ENCODE measurements at regions not wholly inside any gene's neighbourhood (a gene's known extent, or its start where the extent isn't known, plus 50 kb on each side); places are given as distances from the start of the nearest gene placed in this dataset.

DNA sequence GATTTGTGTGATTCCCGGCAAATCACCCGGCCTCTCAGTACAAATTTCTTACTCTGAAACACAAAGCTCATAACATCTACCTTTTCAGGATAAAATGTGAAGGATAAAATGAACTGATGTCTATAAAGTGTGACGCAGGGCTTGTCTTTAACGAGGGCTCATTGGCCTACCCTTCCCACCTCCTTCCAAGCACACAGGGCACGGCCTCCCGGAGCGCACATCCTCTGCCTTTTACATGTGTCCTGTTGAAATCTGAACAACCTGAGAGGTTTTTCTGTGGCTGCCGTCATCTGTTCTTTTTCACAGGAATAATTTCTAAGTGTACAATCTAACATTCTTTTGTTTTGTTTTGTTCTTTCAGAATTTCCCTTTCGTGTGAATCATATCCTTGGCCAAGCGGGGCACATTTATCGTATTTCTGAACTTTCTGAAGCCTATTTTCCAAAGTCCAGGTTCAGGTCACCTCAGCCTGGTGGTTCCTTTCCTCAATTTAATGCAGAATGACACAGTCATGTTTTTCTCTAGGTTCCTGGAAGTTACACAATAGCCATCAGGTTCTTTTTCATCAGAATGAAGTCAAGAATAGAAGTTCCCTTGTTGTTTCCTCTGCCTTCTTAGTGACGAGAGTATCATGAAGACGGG, 53.1 kb upstream of the SPRY1 start:
- H3K36me3 Mint-ChIP-seq (ENCODE audit: insufficient read depth, unreplicated experiment), result no peaks in the 10 kb centered on the region
- no peaks in the 10 kb centered on the region for H3K9me3 Mint-ChIP-seq (ENCODE audit: unreplicated experiment)
- H3K27me3 Mint-ChIP-seq (ENCODE audit: insufficient read depth, unreplicated experiment), result no peaks in the 10 kb centered on the region
- TF ChIP-seq CTCF (IDR thresholded peaks at IDR 0.05; ENCODE audit: unreplicated experiment), result no peak
- no peak for DNase-seq (ENCODE audit: unreplicated experiment)
- no TSS peak for BruUV-seq (replicated peaks)
- H3K27ac Mint-ChIP-seq (ENCODE audit: low read depth, unreplicated experiment), result no peak overlapping the region
- H3K4me1 Mint-ChIP-seq (ENCODE audit: insufficient read depth, unreplicated experiment), result peaks cover 16% of the 10 kb centered on the region
- H3K4me3 Mint-ChIP-seq (ENCODE audit: unreplicated experiment), result no peak overlapping the region
- intact Hi-C loops (cut with micrococcal nuclease), result no loop called here
- ChIA-PET POLR2A (interaction anchor here (0.9 kb wide), 1 partner anchor 105 kb away, joined by 4 read pairs; no protein-coding TSS in a partner anchor), CTCF (no interaction called here)

- no peak for TF ChIP-seq CTCF (IDR thresholded peaks at IDR 0.05; ENCODE audit: unreplicated experiment)
- intact Hi-C loops (cut with micrococcal nuclease), result no loop called here
- ChIA-PET CTCF (interaction anchor here (0.7 to 1.4 kb wide), 4 partner anchors 10 to 1772 kb away, joined by 3 to 4 read pairs (median 3); no protein-coding TSS in a partner anchor), POLR2A (interaction anchor here (1.3 kb wide), 1 partner anchor 97 kb away, joined by 4 read pairs; no protein-coding TSS in a partner anchor)
- Mint-ChIP-seq H3K36me3 (ENCODE audit: insufficient read depth, unreplicated experiment) (no peaks in the 10 kb centered on the region), H3K27ac (ENCODE audit: low read depth, unreplicated experiment) (no peak overlapping the region), H3K9me3 (ENCODE audit: unreplicated experiment) (no peaks in the 10 kb centered on the region), H3K4me3 (ENCODE audit: unreplicated experiment) (no peak overlapping the region), H3K27me3 (ENCODE audit: insufficient read depth, unreplicated experiment) (no peaks in the 10 kb centered on the region), H3K4me1 (ENCODE audit: insufficient read depth, unreplicated experiment) (peaks cover 12% of the 10 kb centered on the region)
- no peak for DNase-seq (ENCODE audit: unreplicated experiment)
- BruUV-seq (replicated peaks), result no TSS peak
These were observed 51.3 kb upstream of the SPRY1 start for GRCh38 chr4:123345137-123345934.

DNA sequence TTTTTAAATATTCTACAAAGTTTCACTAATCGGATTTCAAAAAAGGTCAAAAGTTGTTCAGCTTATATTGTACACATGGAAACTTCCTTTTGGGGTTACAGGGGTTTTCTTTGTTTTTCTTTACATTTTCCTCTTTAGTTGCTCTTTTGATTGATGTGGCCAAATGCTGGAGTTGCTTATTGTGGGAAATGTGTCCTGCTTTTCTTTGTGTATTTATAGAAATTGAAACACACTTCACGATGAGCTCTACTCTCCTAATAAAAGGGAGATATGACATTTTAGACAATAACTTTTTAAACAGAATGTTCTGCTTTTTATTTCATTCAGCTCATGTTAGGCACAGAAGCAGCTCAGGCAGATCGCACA, 50.7 kb upstream of the SPRY1 start:
- no peaks in the 10 kb centered on the region for H3K36me3 Mint-ChIP-seq (ENCODE audit: insufficient read depth, unreplicated experiment)
- intact Hi-C loops (cut with micrococcal nuclease), result no loop called here
- peaks cover 9% of the 10 kb centered on the region for H3K4me1 Mint-ChIP-seq (ENCODE audit: insufficient read depth, unreplicated experiment)
- no peak for DNase-seq (ENCODE audit: unreplicated experiment)
- H3K27ac Mint-ChIP-seq (ENCODE audit: low read depth, unreplicated experiment), result no peak overlapping the region
- H3K9me3 Mint-ChIP-seq (ENCODE audit: unreplicated experiment), result no peaks in the 10 kb centered on the region
- ChIA-PET CTCF (interaction anchor here (0.7 to 1.3 kb wide), 4 partner anchors 11 to 1772 kb away, joined by 3 to 4 read pairs (median 3); no protein-coding TSS in a partner anchor), POLR2A (interaction anchor here (1.3 kb wide), 1 partner anchor 97 kb away, joined by 4 read pairs; no protein-coding TSS in a partner anchor)
- no TSS peak for BruUV-seq (replicated peaks)
- H3K4me3 Mint-ChIP-seq (ENCODE audit: unreplicated experiment), result no peak overlapping the region
- no peaks in the 10 kb centered on the region for H3K27me3 Mint-ChIP-seq (ENCODE audit: insufficient read depth, unreplicated experiment)
- no peak for TF ChIP-seq CTCF (IDR thresholded peaks at IDR 0.05; ENCODE audit: unreplicated experiment)

DNA sequence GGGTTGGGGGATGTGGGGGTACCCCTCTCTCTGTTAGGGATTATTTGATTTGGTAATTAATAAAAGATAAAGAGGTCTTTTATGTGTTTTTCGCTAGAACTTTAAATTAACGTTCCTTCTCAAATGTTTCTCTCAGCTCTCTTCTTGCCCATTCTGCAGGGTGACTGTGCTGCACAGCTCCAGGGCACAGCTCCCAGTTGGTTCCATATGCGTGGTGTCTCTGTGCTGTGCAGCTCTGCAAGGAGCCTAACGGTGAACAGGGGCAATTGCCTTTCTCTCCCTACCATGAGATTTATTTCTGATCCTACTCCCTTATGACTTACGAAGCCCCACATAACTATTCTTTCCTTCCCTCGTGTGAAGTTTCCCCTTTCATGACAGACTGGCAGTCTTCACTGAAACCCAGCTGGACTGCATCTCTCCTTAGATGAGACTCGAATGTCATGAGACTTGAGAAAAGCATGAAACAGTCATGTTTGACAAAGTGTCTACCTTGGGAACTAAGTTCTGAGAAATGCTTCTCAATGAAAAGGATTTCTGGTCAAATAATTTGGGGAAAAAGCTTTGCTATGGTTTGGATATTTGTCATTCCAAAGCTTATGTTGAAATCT, 50.2 kb upstream of the SPRY1 start:
- H3K4me1 Mint-ChIP-seq (ENCODE audit: insufficient read depth, unreplicated experiment), result peaks cover 9% of the 10 kb centered on the region
- ChIA-PET CTCF (interaction anchor here (0.6 to 1.3 kb wide), 6 partner anchors 11 to 1771 kb away, joined by 3 to 4 read pairs (median 3); no protein-coding TSS in a partner anchor), POLR2A (no interaction called here)
- no peaks in the 10 kb centered on the region for H3K36me3 Mint-ChIP-seq (ENCODE audit: insufficient read depth, unreplicated experiment)
- no peaks in the 10 kb centered on the region for H3K9me3 Mint-ChIP-seq (ENCODE audit: unreplicated experiment)
- H3K27ac Mint-ChIP-seq (ENCODE audit: low read depth, unreplicated experiment), result no peak overlapping the region
- TF ChIP-seq CTCF (IDR thresholded peaks at IDR 0.05; ENCODE audit: unreplicated experiment), result no peak
- no TSS peak for BruUV-seq (replicated peaks)
- no peak overlapping the region for H3K4me3 Mint-ChIP-seq (ENCODE audit: unreplicated experiment)
- no peak for DNase-seq (ENCODE audit: unreplicated experiment)
- intact Hi-C loops (cut with micrococcal nuclease), result no loop called here
- H3K27me3 Mint-ChIP-seq (ENCODE audit: insufficient read depth, unreplicated experiment), result no peaks in the 10 kb centered on the region

Measured in MCF 10A (cell line).